Trophoblast cell (in vitro differentiated cells and primary cell): ENCODE measurements at regions not wholly inside any gene's neighbourhood (a gene's known extent, or its start where the extent isn't known, plus 50 kb on each side); places are given as distances from the start of the nearest gene placed in this dataset.
A peak's percentile ranks its signal among the peaks of the same experiment; 100 is the strongest.

ENCODE experiments used
- DNase-seq, 2 donors: peaks; one replicate each; pipeline ENCODE4 v3.0.0-alpha.2; 2016
- H2AFZ ChIP-seq: 2 replicates; pipeline ENCODE4 v1.6.1; 2013; ENCODE audit warnings: low read length, moderate library complexity, mild to moderate bottlenecking; ENCODE audit not compliant: insufficient read depth, poor library complexity
- H2AK5ac ChIP-seq: 2 replicates; pipeline ENCODE4 v1.6.1; 2013; ENCODE audit warnings: mild to moderate bottlenecking, low read length
- H2BK120ac ChIP-seq: 2 replicates; pipeline ENCODE4 v1.6.1; 2013; ENCODE audit warnings: low read length, mild to moderate bottlenecking, moderate library complexity; ENCODE audit not compliant: insufficient read depth, poor library complexity
- H2BK12ac ChIP-seq: 2 replicates; pipeline ENCODE4 v1.6.1; 2013; ENCODE audit warnings: mild to moderate bottlenecking, low read length, moderate library complexity
- H2BK5ac ChIP-seq: 2 replicates; pipeline ENCODE4 v1.6.1; 2013; ENCODE audit warnings: low read length, low read depth, moderate library complexity, mild to moderate bottlenecking; ENCODE audit not compliant: poor library complexity
- H3K14ac ChIP-seq: 2 replicates; pipeline ENCODE4 v1.6.1; 2013; ENCODE audit warnings: mild to moderate bottlenecking, low read length
- H3K18ac ChIP-seq: 2 replicates; pipeline ENCODE4 v1.6.1; 2013; ENCODE audit warnings: mild to moderate bottlenecking, low read length
- H3K23ac ChIP-seq: 2 replicates; pipeline ENCODE4 v1.6.1; 2013; ENCODE audit warnings: low read length
- H3K27ac ChIP-seq: 2 replicates; pipeline ENCODE4 v1.5.1; 2013; ENCODE audit warnings: low read depth, mild to moderate bottlenecking, inconsistent platforms, low read length, moderate library complexity
- H3K27me3 ChIP-seq: 2 replicates; pipeline ENCODE4 v1.6.1; 2013; ENCODE audit warnings: inconsistent platforms, mild to moderate bottlenecking, low read length, moderate library complexity; ENCODE audit not compliant: insufficient read depth
- H3K36me3 ChIP-seq, 2 experiments: 1 replicate in 1 of 2; 2 replicates in 1 of 2; pipeline ENCODE4 v1.6.1; 2013; ENCODE audit warnings: low read length in 2 of 2, mild to moderate bottlenecking in 2 of 2, moderate library complexity in 1 of 2; ENCODE audit not compliant: insufficient read depth in 2 of 2, control insufficient read depth in 1 of 2
- H3K4ac ChIP-seq: 2 replicates; pipeline ENCODE4 v1.6.1; 2013; ENCODE audit warnings: low read depth, mild to moderate bottlenecking, low read length, moderate library complexity
- H3K4me1 ChIP-seq, 2 experiments: 1 replicate in 1 of 2; 2 replicates in 1 of 2; pipeline ENCODE4 v1.6.1; 2013; ENCODE audit warnings: low read length in 2 of 2, mild to moderate bottlenecking in 2 of 2, moderate library complexity in 1 of 2; ENCODE audit not compliant: insufficient read depth in 2 of 2, control insufficient read depth in 1 of 2
- H3K4me2 ChIP-seq: 2 replicates; pipeline ENCODE4 v1.6.1; 2013; ENCODE audit warnings: inconsistent platforms, mild to moderate bottlenecking, low read length, moderate library complexity
- H3K4me3 ChIP-seq: 2 replicates; pipeline ENCODE4 v1.5.1; 2013; ENCODE audit warnings: mild to moderate bottlenecking, low read depth, low read length, inconsistent platforms
- H3K79me1 ChIP-seq: one replicate; pipeline ENCODE4 v1.6.1; 2013; ENCODE audit warnings: low read length
- H3K79me2 ChIP-seq: 2 replicates; pipeline ENCODE4 v1.6.1; 2013; ENCODE audit warnings: low read length, mild to moderate bottlenecking; ENCODE audit not compliant: control insufficient read depth, insufficient read depth, poor library complexity
- H3K9ac ChIP-seq: 2 replicates; pipeline ENCODE4 v1.6.1; 2013; ENCODE audit warnings: mild to moderate bottlenecking, low read length
- H3K9me3 ChIP-seq: 2 replicates; pipeline ENCODE4 v1.6.1; 2013; ENCODE audit warnings: low read depth, mild to moderate bottlenecking, control low read depth, inconsistent platforms, low read length; ENCODE audit not compliant: insufficient read depth
- H4K12ac ChIP-seq: 2 replicates; pipeline ENCODE4 v1.6.1; 2013; ENCODE audit warnings: low read depth, mild to moderate bottlenecking, low read length, moderate library complexity
- H4K8ac ChIP-seq: 2 replicates; pipeline ENCODE4 v1.6.1; 2013; ENCODE audit warnings: low read depth, mild to moderate bottlenecking, low read length, moderate library complexity
- H4K91ac ChIP-seq: one replicate; pipeline ENCODE4 v1.6.1; 2013; ENCODE audit warnings: low read depth, mild to moderate bottlenecking, low read length, moderate library complexity
- WGBS: extraction: QIAGEN DNeasy Blood & Tissue Kit; methylation state at CpG from one replicate; pipeline ENCODE4 v1.1.7; 2013; ENCODE audit warnings: missing lambda C conversion rate; ENCODE audit not compliant: insufficient read length, insufficient coverage; ENCODE audit errors: extremely low coverage; 5-methylcytosine and 5-hydroxymethylcytosine counted together

GRCh38 chr6:11909696-11910132, 102.4 kb upstream of the HIVEP1 start:
- Histone ChIP-seq H3K4me3 (no peak overlapping the region), H2BK120ac (no peak overlapping the region)

GRCh38 chr6:11908436-11909105, 103.5 kb upstream of the HIVEP1 start:
- Histone ChIP-seq H3K79me2 (no peaks in the 10 kb centered on the region), H3K14ac (no peak overlapping the region), H2AFZ (no peak overlapping the region), H3K9me3 (no peaks in the 10 kb centered on the region), H3K4me2 (no peak overlapping the region), H3K4ac (no peak overlapping the region), H3K36me3 (no peaks in the 10 kb centered on the region), H3K4me3 (no peak overlapping the region), H3K18ac (no peak overlapping the region), H2AK5ac (no peak overlapping the region), H2BK12ac (no peak overlapping the region), H3K27me3 (no peaks in the 10 kb centered on the region), H2BK5ac (no peak overlapping the region), H3K79me1 (no peaks in the 10 kb centered on the region), H3K9ac (no peak overlapping the region), H2BK120ac (no peak overlapping the region), H3K4me1 (no peaks in the 10 kb centered on the region), H4K8ac (no peak overlapping the region), H3K23ac (no peak overlapping the region), H3K27ac (no peak overlapping the region), H4K12ac (no peak overlapping the region), H4K91ac (no peak overlapping the region)
- WGBS, result no CpG with 5 or more reads among the region's 2 CpGs
- peak; percentile 53 to 62 for DNase-seq

More at GRCh38 chr6:11909696-11910132, 102.4 kb upstream of the HIVEP1 start:
- WGBS, result no CpG with 5 or more reads among the region's 7 CpGs
- Histone ChIP-seq H2AFZ (no peak overlapping the region), H3K79me2 (no peaks in the 10 kb centered on the region), H2AK5ac (no peak overlapping the region), H4K8ac (no peak overlapping the region), H3K23ac (no peak overlapping the region), H2BK12ac (no peak overlapping the region), H4K12ac (no peak overlapping the region), H2BK5ac (no peak overlapping the region), H3K9me3 (no peaks in the 10 kb centered on the region), H3K27me3 (no peaks in the 10 kb centered on the region), H3K18ac (no peak overlapping the region), H3K36me3 (no peaks in the 10 kb centered on the region), H3K4ac (no peak overlapping the region), H3K27ac (no peak overlapping the region), H3K9ac (no peak overlapping the region), H3K4me1 (no peaks in the 10 kb centered on the region), H3K79me1 (no peaks in the 10 kb centered on the region), H3K4me2 (no peak overlapping the region), H4K91ac (no peak overlapping the region), H3K14ac (no peak overlapping the region)
- peak in 1 of 2 donors; percentile 72 for DNase-seq

DNA sequence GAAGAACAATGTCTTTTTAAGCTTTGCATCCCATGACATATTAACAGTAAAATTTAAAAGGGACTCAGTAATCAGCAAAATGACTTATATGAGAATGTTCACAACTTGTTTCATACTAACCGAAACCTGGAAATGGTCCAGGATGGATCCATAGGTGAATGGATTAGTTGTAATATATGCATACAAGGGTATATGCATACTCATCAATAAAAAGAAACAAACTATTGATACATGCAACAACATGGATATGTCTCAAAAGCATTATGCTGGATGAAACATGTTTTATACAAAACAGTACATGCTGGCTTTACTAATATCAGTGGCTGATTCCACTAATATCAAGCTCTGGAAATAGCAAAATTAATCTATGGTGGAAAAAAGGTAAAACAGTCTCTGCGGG, 108.5 kb upstream of the HIVEP1 start:
- no peak overlapping the region for H3K23ac ChIP-seq
- no peak overlapping the region for H3K9ac ChIP-seq
- no peak for DNase-seq
- H3K27me3 ChIP-seq, result no peaks in the 10 kb centered on the region
- H3K4ac ChIP-seq, result no peak overlapping the region
- no peak overlapping the region for H4K12ac ChIP-seq
- no peak overlapping the region for H4K91ac ChIP-seq
- H2AK5ac ChIP-seq, result no peak overlapping the region
- no peaks in the 10 kb centered on the region for H3K79me2 ChIP-seq
- H2AFZ ChIP-seq, result no peak overlapping the region
- no peak overlapping the region for H2BK12ac ChIP-seq
- H3K4me3 ChIP-seq, result no peak overlapping the region
- no peaks in the 10 kb centered on the region for H3K79me1 ChIP-seq
- no peak overlapping the region for H2BK120ac ChIP-seq
- no peaks in the 10 kb centered on the region for H3K36me3 ChIP-seq
- no CpG with 5 or more reads among the region's 2 CpGs for WGBS
- H3K18ac ChIP-seq, result no peak overlapping the region
- no peaks in the 10 kb centered on the region for H3K4me1 ChIP-seq
- no peaks in the 10 kb centered on the region for H3K9me3 ChIP-seq
- H3K14ac ChIP-seq, result no peak overlapping the region
- no peak overlapping the region for H4K8ac ChIP-seq
- H2BK5ac ChIP-seq, result no peak overlapping the region
- H3K4me2 ChIP-seq, result no peak overlapping the region
- H3K27ac ChIP-seq, result no peak overlapping the region

DNA sequence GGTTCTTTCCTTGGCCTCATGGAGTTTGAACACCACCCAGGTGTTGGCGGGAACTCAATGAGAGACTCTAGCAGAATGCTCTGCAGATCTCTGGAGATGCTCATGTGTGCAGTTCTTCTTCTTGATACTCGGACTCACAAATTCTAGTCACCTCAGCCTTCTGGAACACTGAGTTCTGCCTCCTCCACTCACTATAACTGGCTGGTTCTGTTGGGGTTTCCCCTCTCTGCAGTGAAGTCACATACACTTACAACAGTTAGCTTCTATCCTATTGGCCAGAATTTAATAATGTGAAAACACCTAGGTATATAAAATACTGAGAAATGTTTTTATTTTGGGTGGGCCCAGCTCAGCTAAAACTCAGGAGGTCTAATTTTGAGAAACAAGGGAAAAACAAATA, 109.6 kb upstream of the HIVEP1 start:
- Histone ChIP-seq H3K79me1 (no peaks in the 10 kb centered on the region), H2BK120ac (no peak overlapping the region), H3K27me3 (no peaks in the 10 kb centered on the region), H4K12ac (no peak overlapping the region), H2AK5ac (no peak overlapping the region), H2AFZ (no peak overlapping the region), H3K27ac (no peak overlapping the region), H3K4ac (no peak overlapping the region), H4K8ac (no peak overlapping the region), H2BK5ac (no peak overlapping the region), H3K79me2 (no peaks in the 10 kb centered on the region), H3K4me1 (no peaks in the 10 kb centered on the region), H2BK12ac (no peak overlapping the region), H3K23ac (no peak overlapping the region), H3K14ac (no peak overlapping the region), H3K9ac (no peak overlapping the region), H3K4me2 (no peak overlapping the region), H3K18ac (no peak overlapping the region), H4K91ac (no peak overlapping the region), H3K36me3 (no peaks in the 10 kb centered on the region), H3K4me3 (no peak overlapping the region), H3K9me3 (no peaks in the 10 kb centered on the region)
- no CpG with 5 or more reads among the region's 2 CpGs for WGBS
- no peak for DNase-seq
